HG03457 (cell line): ENCODE measurements at regions not wholly inside any gene's neighbourhood (a gene's known extent, or its start where the extent isn't known, plus 50 kb on each side); places are given as distances from the start of the nearest gene placed in this dataset.
A peak's percentile ranks its signal among the peaks of the same experiment; 100 is the strongest.

Experiments used
- ATAC-seq: cut with Tn5 transposase; IDR thresholded peaks from one replicate; pipeline ENCODE4 v1.9.1; 2021; ENCODE audit warnings: moderate number of reproducible peaks; ENCODE audit not compliant: unreplicated experiment

GRCh38 chr1:228823200-228823599 lies 87.9 kb downstream of the RHOU start:
- no peak for ATAC-seq

- ATAC-seq = no peak
Measured at GRCh38 chr1:228824366-228824765, 89.1 kb downstream of the RHOU start.

GRCh38 chr1:228825041-228825440 lies 89.8 kb downstream of the RHOU start:
- ATAC-seq = no peak

- ATAC-seq = peak; percentile 64
Measured at GRCh38 chr1:228825840-228826484, 90.7 kb downstream of the RHOU start.

DNA sequence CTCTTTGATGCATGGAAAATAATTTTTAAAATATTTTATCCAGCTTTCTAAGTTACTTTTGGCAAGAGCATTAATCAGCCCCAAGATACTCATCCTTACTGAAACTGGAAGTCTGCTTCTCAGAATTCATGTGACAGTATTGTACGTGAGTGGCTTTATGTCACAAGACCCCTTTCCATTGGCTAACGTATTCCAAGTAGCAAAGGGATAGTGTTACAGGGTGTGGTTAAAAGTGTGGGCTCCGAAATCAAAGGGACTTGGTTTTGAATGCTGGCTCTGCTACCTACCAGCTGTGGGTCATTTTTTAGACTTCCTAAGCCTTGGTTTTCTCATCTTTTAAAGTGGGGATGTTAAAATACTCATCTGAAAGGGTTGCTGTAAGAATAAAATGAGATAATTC lies 91.7 kb downstream of the RHOU start:
- no peak for ATAC-seq

DNA sequence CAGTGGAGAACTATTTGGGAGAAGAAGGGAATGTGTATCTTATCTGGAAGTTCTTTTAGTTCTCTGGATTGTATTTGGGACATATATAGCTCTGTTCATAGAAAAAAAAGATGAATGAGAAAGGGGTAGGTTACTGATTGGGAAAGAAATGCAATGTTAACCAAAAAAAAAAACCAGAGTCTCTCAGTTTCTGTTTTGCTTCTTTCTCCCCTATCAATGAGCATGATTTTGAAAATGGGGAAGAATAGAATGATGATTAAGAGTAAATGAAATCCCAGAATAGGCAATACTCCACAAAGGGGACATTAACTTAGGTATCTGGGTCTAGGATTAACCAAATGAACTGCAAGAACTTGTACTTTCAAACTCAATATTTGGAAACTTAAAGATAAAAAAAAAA lies 92.9 kb downstream of the RHOU start:
- ATAC-seq = no peak

GRCh38 chr1:228830185-228830953 lies 95.1 kb downstream of the RHOU start:
- ATAC-seq = no peak

DNA sequence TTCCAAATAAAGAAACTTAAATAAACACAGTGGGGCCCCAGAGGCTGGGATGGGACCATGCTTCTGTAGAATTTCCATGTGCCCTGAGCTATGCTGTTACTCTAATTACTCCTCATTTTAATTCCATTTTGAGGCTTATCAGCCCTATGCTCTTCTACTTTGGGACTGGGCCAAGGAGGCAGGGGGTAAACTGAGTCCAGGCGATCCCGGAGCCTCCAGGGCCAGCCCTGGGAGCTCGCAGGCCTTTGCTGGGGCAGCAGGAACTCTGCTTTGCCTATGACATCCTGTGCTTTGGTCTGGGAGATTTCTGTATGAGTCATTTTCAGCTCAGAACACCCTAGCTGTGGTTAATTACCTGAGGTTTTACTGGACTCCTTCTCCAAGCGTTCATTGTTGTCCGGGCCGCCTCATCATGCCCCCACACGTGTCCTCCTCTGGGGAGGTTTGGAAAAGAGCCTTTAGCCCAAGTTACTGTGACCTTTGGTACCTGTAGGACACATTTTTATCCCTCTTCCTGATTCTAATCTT lies 95.7 kb downstream of the RHOU start:
- ATAC-seq = peak; percentile 85

DNA sequence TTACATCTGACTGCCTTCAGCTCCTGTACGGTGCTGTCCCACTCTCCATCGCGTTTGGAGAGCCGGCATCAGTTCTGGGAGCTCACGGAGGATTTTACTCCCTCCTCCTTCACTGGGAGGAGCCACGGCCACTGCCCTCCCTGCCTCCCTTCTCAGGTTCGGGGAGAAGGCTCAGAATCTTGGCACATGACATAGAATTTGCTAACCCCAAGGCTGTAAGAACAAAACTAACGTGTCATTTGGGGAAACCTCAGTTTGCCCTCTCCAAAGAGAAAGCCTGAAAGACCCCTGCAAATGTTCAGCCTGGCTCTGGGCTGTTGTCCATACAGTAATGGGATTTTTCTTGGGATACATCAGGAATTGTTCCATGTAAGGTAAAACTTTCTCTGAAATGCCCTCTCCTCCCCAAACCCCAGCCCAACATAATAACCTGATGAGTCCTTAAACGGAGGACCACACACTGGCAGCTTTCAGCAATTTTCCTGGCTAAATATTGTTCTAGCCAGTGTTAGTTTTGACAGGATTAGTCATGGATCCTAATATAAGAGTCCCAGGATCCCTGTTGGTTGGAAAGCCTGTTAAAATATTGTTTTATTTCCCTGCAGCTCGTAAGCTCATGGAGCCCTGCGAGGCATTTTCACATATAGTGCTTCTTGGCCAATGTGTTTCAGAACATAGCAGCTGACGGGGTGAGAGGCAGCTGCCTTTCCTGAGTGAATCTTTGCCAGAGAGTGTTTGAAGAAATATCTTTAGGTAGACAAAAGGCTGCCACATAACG lies 98.8 kb downstream of the RHOU start:
- ATAC-seq = no peak

DNA sequence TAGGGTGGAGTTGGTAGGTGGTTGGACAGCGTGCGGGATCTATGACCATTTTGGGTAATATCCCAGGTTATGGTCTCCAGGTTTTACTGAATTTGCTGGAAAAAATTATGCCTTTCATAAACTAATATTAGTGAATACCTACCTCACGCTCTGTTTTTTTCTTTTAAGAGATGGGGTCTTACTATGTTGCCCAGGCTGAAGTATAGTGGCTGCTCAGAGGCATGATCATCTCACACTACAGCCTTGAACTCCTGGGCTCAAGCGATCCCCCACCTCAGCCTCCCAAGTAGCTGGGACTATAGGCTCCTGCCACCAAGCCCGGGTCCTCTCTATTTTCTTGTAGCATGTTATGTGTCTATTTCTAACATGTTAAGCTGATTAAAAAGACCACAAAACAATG lies 100.2 kb downstream of the RHOU start:
- no peak for ATAC-seq

DNA sequence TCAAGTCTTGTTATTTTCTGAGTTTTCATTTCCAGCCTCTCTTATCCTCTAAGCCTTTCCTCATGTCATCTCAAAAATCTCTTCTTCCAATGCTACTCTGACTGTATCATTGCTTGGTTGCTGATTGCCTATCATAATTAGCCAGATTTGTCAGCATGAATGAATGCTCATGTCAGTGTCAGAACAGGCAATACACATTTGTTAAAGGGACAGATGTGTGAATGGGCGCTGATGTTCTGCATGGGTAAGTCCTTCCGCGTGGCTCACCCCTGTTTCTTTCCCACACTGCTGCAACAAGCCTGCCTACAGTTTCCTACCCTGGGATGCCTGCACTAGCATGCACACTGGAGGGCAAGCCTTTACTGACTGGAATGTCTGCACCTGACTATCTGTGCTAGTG lies 100.6 kb downstream of the RHOU start:
- no peak for ATAC-seq

DNA sequence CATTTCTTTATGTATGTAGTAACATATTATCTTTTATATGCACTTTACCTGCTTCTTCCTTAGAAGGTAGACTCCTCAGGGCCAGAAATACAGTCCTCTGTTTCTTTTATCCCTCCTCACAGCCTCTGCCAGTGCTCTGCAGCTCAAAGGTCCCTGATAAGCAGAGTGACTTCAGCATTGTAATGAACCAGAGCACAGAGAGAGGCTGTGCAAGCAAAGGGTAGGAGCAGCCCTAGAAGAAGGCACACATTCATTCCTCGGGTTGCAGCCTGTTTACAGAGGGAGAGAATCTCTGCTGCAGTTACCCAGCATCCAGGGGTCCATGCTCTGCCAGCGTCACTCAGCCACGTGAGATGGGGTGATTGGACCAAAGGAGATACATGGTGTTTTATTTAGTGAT lies 101.1 kb downstream of the RHOU start:
- ATAC-seq = no peak

- ATAC-seq = no peak
Measured at GRCh38 chr1:228837032-228837431, 101.8 kb downstream of the RHOU start.

GRCh38 chr1:228837817-228838716 lies 102.8 kb downstream of the RHOU start:
- no peak for ATAC-seq

GRCh38 chr1:228838717-228839500 lies 103.6 kb downstream of the RHOU start:
- no peak for ATAC-seq

DNA sequence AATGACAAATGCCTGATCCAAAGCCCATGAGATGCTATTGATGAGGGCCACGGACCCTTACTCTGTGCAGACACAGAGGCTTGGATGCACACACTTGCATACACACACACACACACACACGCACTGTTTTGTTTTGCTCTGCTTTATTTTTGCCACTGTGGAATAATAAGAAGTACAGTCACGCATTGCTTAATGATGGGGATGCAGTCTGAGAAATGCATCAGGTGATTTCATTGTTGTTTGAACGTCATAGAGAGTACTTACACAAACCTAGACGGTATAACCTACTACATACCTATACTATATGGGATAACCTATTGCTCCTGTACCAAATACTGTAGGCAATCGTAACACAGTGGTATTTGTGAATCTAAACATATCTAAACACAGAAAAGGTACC lies 104.4 kb downstream of the RHOU start:
- ATAC-seq = no peak

- ATAC-seq = no peak
Measured at GRCh38 chr1:228841632-228842031, 106.4 kb downstream of the RHOU start.

DNA sequence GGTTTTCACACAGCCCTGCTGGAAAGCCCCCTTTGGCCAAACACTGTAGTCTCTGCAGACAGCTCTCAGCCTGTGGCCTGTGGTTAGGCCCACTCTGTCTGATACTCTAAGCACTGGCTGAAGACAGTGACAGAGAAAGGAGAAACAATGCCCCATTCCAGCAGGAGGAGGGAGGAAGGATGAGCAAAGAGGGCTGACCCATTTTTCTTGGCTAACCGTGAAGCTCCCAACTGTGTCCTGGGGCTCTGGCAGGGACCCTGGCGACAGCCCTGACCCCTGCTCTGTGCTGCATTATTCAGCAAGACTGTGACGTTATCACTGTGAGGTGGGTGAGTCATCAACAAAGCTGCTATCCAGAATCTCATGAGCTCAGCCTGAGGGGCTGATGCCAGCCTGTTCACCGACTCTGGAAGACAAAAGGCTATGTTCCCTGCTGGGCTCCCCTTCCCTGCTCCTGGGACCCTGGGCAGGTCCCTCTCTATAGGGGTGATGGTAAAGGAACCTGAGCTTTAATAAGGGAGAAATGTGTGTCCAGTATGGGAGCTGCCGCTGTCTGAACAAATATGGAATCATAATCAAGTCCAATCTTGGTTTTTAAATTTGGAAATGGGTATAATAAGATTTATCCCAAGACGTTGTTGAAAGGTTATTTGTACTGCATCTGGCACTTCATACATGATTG lies 107.0 kb downstream of the RHOU start:
- peak; percentile 64 for ATAC-seq

DNA sequence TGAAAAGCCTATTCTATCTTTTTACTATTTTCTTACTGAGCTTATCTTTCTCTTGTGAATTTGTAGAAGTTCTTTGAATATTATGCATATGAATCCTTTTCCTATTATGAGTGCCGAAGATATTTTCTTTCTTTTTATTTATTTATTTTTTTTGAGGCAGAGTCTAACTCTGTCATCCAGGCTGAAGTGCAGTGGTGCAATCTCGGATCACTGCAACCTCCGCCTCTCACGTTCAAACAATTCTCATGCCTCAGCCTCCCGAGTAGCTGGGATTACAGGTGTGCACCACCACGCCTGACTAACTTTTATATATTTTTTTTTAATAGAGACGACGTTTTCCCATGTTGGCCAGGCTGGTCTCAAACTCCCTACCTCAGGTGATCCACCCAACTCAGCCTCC lies 109.8 kb downstream of the RHOU start:
- no peak for ATAC-seq
